ENCODE measurements at regions not wholly inside any gene's neighbourhood (a gene's known extent, or its start where the extent isn't known, plus 50 kb on each side); places are given as distances from the start of the nearest gene placed in this dataset.
"Not testable (repeated sequence)": the region's sequence is repeated elsewhere in the genome, so short reads cannot be mapped to it uniquely, and the experiment has no call there.

DNA sequence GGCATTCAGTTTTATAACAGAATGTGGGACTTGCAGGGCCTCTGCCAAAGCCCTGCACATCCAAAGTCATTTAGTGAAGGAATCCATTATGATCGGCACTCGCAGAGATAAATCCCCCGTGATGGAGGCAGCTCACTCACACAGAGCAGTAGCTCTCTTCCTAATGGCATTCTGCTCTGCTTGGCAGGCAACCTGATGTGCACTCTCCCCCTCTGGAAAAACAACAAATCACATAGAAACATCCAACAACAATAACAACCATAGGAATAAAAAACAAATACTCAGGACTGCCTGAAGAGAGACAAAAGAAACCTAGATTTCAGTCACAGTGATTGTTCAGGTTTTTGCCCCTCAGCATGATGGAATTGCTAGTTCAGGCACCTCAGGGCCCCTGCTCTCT, 59.7 kb downstream of the NAA11 start:
- DNase-seq (ENCODE audit: low read depth in 2 of 3, low spot score in 1 of 3) = no peak

DNA sequence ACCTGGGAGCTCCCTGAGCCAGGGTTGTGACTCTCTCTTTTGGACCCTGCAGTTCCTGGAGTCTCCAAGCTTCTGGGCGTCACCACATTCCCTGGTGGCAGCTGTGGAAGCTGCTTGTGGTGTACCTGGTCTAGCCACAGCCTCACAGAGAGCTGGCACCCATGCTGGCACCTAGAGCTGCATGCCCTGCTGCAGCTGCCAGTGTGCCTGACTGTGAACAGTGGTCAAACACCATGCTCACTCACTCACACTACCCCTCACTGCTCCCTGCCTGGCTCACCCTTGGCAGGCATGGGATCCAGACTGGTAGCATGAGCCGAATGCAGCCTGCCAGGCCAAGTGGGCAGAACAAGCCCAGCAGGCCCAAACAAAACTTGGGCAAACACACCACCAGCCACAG, 66.6 kb downstream of the NAA11 start:
- DNase-seq (ENCODE audit: low read depth in 2 of 3, low spot score in 1 of 3) = no peak

- DNase-seq (ENCODE audit: low read depth in 2 of 3, low spot score in 1 of 3) = no peak
Measured at GRCh38 chr4:79258614-79259176, 67.2 kb downstream of the NAA11 start.

GRCh38 chr4:79257953-79258613, 67.8 kb downstream of the NAA11 start:
- DNase-seq (ENCODE audit: low read depth in 2 of 3, low spot score in 1 of 3) = no peak

- no peak for DNase-seq (ENCODE audit: low read depth in 2 of 3, low spot score in 1 of 3)
Measured at GRCh38 chr4:79255793-79256192, 70.1 kb downstream of the NAA11 start.

DNA sequence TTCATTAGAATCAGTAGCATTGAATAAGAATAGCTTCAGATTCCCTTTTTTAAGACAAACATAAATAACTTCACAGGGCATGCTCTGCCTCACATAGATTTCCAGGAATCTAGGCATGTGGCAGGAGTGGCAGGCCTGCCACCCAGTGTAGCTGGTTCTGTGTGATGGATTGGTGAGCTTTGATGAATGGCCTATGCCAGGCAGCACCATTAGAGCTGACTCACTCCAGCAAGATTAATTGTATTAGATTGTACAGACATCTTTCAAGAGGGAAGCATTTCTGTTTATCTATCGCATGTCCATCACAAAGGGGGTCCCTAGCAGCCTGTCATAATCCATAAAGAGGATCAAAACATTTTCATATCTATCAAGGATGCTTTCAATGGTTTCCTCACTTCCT, 71.9 kb downstream of the NAA11 start:
- DNase-seq (ENCODE audit: low read depth in 2 of 3, low spot score in 1 of 3) = no peak

DNA sequence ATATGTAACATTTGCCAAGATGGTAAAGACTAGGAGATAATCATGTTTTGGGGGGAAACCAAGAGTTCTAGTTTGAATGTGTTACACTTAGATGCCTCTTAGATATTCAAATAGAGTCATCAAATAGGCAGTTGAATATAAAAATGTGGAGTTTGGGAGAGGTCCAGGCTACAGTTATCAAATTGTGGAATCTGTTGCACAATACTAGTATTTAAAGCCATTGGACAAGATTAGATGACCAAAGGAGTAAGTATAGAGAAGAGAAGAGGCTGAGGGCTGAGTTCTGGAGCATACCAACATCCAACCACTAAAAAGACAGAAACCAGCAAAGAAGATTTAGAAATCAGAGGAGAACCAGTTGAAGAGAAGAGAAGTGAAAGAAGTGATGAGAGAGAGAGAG, 72.7 kb downstream of the NAA11 start:
- DNase-seq (ENCODE audit: low read depth in 2 of 3, low spot score in 1 of 3) = no peak

- no peak for DNase-seq (ENCODE audit: low read depth in 2 of 3, low spot score in 1 of 3)
Measured at GRCh38 chr4:79250887-79251286, 75.0 kb downstream of the NAA11 start.

DNA sequence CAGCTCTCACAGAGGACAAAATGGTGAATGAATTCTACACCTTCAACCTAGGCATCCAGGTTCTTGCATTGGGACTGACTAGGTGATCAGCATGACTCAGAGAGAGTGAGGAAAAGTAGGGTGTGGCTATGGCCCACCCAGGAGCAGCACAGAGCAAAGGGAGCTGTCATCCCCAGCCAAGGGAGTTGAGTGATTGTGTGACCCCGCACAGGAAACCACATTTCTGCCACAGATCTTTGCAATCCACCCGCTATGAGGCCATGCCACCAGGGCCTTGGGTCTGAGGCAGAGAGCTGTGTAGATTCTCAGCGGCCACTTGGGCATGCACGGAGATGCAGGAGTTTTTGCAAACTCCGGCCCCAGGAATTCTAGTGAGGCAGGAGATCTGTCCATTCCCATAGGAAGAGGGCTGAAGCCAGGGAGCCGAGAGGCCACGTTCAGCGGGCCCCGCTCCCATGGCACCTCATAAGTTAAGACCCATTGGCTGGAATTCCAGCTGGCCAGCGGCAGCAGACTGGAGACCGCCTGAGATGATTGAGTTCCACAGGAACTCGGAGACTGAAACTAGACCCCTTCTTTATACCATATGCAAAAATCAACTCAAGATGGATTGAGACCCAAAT, 75.9 kb downstream of the NAA11 start:
- no peak for DNase-seq (ENCODE audit: low read depth in 2 of 3, low spot score in 1 of 3)

GRCh38 chr4:79248610-79249009, 77.3 kb downstream of the NAA11 start:
- no peak for DNase-seq (ENCODE audit: low read depth in 2 of 3, low spot score in 1 of 3)

- DNase-seq (ENCODE audit: low read depth in 2 of 3, low spot score in 1 of 3) = no peak
Measured at GRCh38 chr4:79247695-79248394, 78.0 kb downstream of the NAA11 start.

GRCh38 chr4:79245200-79245940, 80.5 kb downstream of the NAA11 start:
- not testable (repeated sequence) for DNase-seq (ENCODE audit: low read depth in 2 of 3, low spot score in 1 of 3)

DNA sequence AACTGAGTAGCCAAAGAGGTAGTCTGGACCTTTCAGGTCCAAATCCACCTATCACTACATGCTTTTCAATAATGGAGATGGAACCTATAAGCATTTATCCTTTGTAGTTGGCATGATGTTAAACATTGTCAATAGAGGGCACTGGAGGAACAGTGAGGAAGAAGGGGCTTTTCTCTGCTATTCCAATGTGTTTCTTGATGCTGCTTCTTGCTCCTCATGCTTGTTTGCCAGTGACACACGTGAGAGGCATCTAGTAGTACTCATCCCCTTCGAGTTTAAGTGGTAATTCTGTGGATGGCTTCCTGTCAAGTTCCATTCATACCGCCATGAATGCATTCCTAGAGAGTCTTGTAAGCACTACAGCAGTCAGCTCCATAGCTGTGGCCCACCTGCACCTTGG, 84.0 kb downstream of the NAA11 start:
- no peak for DNase-seq (ENCODE audit: low read depth in 2 of 3, low spot score in 1 of 3)

- DNase-seq (ENCODE audit: low read depth in 2 of 3, low spot score in 1 of 3) = no peak
Measured at GRCh38 chr4:79237851-79238250, 88.0 kb downstream of the NAA11 start.

- DNase-seq (ENCODE audit: low read depth in 2 of 3, low spot score in 1 of 3) = no peak
Measured at GRCh38 chr4:79236785-79237184, 89.1 kb downstream of the NAA11 start.

- DNase-seq (ENCODE audit: low read depth in 2 of 3, low spot score in 1 of 3) = no peak
Measured at GRCh38 chr4:79235095-79235494, 90.8 kb downstream of the NAA11 start.

DNA sequence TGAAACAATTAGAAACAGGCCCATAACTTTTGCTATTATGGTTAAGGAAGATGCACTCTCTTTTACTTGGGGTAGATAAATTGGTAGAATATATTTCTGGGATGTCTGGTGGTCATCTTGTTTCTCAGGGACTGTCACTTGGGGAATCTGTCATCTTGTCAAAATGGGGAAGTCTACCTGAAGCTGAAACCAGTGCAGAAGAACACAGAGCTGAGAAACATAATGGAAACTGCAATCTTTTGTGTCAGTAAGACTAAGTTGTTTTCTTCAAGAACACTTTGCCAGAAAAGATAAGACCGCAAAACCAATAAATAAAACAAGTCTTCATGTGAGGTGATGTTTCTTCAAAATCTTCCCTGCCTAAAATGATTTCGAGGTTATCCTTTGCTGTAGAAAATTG, 92.0 kb downstream of the NAA11 start:
- no peak for DNase-seq (ENCODE audit: low read depth in 2 of 3, low spot score in 1 of 3)

DNA sequence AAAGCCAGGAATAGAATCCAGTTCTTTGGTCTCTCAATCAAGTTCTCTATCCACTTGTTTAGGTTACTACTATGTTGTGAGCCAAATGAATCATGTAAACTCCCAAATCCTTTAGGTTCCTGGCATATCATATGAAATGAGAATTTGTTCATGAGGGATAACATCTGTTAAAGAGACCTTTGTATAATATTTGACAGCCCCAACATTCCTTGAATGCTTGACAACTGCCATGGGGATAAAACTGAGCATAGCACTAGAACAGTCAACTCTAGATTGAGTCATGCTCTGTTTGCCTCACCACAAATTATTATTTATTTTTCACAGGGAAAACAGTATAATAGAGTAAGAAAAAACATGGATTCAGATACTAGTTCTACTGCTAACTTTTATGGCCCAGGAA, 93.3 kb downstream of the NAA11 start:
- no peak for DNase-seq (ENCODE audit: low read depth in 2 of 3, low spot score in 1 of 3)

- no peak for DNase-seq (ENCODE audit: low read depth in 2 of 3, low spot score in 1 of 3)
Measured at GRCh38 chr4:79227860-79228259, 98.0 kb downstream of the NAA11 start.

DNA sequence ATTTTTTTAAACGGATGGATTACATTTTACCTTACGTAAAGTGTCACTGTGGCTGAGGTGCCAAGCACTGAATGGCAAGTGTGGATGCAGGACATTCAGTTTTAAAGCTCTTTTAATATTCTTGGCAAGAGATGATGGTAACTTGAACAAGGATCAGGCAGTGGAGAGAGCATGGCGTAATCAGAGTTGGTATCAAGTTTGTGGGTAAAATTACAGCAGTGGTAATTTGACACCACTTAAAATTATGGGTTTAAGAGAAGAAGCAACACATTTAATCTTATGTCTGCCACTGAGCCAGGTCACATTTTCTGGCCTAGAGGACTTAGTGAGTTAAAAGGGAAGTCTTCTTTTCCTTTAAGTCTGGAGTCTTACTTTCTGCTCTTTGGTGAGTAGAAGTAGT, 100.5 kb downstream of the NAA11 start:
- DNase-seq (ENCODE audit: low read depth in 2 of 3, low spot score in 1 of 3) = no peak

DNA sequence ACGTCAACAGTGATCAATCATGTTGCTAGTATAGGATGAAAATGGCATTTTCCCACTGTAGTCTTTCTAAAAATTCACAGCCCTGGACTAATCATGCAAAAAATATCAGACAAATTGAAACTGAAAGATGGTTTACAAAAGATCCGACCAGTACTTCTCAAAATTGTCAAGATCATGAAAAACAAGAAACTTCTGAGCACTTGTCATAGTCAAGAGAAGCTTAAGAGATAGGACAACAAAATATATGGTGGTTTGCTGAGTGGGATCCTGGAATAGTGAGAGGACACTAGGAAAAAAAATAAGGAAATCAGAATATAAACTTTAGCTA, 101.1 kb downstream of the NAA11 start:
- no peak for DNase-seq (ENCODE audit: low read depth in 2 of 3, low spot score in 1 of 3)
